Loucy (cell line): ENCODE measurements at regions not wholly inside any gene's neighbourhood (a gene's known extent, or its start where the extent isn't known, plus 50 kb on each side); places are given as distances from the start of the nearest gene placed in this dataset.

ENCODE experiments used
- CTCF ChIP-seq: fragments of 200-600 bp; sonication (generic); conservative IDR thresholded peaks from 2 replicates; pipeline ENCODE4 v1.5.1; 2014; ENCODE audit warnings: mild to moderate bottlenecking, antibody characterized with exemption, low read length
- EZH2phosphoT487 ChIP-seq: fragments of 200-600 bp; IDR thresholded peaks from 2 replicates; pipeline ENCODE4 v1.6.1; 2018; ENCODE audit warnings: antibody characterized with exemption, mild to moderate bottlenecking, moderate library complexity, borderline replicate concordance

- TF ChIP-seq CTCF = no peak
- TF ChIP-seq EZH2phosphoT487 = no peak
Observed at GRCh38 chr1:88462488-88463261, 221.4 kb upstream of the PKN2 start.
